HG03159 (cell line): ENCODE measurements at regions not wholly inside any gene's neighbourhood (a gene's known extent, or its start where the extent isn't known, plus 50 kb on each side); places are given as distances from the start of the nearest gene placed in this dataset.
"Not testable (repeated sequence)": the region's sequence is repeated elsewhere in the genome, so short reads cannot be mapped to it uniquely, and the experiment has no call there.

Experiments used
- ATAC-seq: cut with Tn5 transposase; IDR thresholded peaks from one replicate; pipeline ENCODE4 v1.9.1; 2021; ENCODE audit warnings: mild to moderate bottlenecking, moderate library complexity; ENCODE audit not compliant: unreplicated experiment

DNA sequence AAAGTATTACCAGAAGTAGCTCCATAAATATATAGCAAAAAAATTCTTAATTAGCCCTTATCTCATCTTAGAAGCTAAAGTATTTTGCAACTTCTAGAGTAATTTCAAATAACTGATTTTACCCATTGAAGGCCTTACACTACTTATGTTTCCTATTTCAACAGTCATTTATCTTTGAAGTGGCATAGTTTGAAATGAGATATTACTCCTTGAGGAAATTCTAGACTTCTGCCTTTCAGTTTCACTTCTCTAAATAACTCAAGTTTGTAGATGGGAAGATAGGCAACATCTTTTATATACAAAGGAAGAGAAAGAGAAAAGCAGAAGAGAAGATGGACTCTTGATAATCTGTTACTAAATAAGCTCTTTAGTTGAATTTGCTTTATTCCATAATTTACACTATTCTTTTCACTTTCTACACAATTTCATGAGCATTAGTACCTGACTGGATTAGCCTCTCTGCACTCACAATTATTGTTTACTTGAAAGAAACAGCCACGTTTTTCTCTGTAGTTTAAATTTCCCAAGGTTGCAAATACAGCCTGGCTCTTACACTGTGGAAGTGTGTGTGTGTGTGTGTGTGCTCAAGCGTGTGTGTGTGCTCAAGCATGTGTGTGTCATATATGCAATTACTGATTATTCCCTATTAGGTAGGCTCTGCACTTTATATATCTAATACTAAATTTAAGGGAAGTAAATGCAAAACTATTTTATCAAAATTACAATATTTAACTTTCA, 60.6 kb upstream of the EMB start:
- peak; percentile 98 for ATAC-seq

DNA sequence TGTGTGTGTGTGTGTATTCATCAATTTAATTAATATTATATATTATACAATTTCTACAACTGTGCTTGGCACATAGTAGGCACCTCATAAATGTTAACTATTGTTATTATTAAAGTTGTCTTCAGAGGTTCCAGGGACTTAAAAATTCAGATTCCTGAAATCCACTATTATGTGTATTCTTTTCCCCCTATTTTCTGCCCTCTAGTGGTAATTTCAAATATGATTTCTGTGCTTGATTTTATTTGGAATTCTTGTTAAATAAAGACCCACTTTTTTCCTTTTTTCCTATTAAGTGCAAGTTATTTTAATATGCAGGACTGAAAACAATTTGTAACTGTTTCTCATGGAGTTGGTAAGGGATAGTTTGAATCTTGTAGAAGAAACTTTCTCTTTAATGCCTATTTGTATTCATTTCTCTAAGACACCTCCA, 72.0 kb upstream of the EMB start:
- ATAC-seq = not testable (repeated sequence)

DNA sequence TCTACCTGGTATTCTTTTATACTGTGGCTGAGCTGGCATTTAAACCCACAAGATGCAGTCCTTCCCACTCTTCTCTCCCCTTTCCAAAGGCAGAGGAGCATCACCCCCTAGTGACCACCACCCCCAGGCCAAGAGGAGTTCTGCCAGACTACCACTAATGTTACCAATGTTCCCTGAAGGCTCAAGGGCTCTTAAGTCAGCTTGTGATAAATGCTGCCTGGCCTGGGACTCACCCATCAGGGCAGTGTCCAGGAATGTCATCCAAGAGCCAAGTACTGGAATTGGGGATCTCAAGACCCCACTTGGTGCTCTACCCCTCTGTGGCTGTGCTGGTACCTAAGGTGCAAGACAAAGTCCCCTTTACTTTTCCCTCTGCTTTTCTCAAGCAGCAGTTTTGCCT, 80.0 kb upstream of the EMB start:
- ATAC-seq = not testable (repeated sequence)

DNA sequence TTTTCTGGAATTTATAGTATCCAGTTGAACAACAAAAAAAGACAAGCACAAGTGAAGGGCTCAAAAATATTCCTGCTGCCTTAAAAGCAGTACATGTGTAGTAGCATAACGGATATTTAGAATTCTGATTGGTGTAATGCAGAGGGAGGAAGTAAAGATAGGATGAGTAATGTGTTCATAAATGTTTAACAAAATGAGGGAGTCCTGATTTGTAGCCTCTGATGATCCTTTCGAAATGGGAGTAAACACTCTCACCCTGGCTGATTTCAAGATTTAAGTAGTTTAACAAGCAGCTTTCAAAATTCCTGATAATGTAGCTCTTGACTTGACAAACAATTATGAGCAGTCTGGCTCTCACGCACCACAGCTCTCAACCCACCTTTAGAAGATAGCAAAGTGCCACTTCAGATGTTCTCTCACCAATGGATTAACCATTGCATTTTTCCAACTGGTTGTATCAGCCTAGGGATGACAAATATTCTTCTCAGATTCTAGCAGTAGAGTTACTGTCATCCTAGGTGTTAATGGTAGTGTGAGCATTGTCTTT, 86.5 kb upstream of the EMB start:
- ATAC-seq = not testable (repeated sequence)

DNA sequence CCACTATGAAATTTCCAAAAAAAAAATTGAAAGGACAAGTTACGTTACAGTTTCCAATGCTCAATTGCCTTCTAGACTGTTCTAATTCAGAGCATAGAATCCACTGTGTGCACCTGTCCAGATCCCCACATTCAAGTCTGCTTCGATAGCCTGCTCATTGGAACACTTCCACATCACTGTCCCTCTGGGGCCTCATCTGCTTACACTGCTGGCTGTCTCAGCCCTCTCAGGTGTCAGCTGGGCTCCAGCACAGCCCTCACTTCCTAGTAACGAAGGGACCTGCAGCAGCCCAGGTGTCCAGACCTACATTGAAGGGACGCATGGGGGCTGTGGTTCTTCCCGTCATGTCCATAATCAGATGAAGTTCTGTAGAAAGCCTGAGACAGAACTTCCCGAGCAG, 94.3 kb upstream of the EMB start:
- ATAC-seq = no peak

DNA sequence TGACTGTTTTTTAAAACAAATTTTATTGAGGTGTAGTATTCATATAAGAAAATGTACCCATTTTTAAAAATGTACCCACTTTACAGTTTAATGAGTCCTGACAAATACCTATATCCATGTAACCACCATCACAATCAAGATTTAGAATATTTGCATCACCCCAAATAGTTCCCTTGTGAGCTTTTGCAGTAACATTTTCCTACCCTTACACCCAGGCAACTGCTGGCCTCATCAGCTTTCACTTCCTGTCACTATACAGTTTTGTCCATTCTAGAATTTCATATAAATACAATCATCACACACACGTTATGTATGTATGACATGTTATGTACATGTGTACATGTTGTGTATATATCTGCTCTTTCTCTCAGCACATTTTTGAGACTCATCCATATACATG, 96.4 kb upstream of the EMB start:
- ATAC-seq = peak; percentile 79

DNA sequence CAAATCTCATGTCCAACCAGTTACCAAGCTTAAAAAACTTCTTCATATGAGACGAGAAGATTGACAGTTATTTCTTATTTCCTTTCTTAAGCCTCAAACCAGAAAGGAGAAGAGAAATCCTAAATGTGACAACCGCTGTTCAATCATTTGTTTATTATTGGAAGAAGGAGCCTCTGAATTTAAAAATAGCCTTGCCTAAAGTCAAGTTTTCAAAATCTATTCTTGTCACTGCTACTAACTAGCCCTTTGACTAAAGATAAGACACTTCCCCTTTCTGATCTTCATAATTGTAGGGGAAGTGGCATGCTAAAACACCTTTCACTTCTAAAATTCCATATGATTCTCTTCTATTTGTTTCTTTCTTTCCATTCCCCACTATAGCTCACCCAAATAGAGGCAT, 106.2 kb upstream of the EMB start:
- peak; percentile 94 for ATAC-seq

DNA sequence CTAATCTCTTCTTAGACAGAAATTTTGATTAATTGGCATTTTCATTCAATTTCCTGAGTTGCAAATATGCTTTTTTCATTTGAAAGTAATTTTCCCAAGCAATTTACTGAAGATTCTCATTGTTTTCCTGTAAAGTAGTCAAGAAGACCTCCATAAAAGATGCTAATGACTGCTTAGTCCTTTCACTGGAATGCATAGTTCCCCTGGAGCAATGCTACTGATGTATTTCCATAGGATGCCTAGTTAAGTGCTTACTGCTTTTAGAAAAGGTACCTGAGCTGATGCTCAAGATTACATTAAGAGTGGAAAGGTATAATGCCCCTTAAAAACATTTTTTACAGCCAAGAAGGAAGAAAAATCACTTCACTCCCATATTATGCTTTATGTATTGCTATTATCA, 109.2 kb upstream of the EMB start:
- no peak for ATAC-seq

DNA sequence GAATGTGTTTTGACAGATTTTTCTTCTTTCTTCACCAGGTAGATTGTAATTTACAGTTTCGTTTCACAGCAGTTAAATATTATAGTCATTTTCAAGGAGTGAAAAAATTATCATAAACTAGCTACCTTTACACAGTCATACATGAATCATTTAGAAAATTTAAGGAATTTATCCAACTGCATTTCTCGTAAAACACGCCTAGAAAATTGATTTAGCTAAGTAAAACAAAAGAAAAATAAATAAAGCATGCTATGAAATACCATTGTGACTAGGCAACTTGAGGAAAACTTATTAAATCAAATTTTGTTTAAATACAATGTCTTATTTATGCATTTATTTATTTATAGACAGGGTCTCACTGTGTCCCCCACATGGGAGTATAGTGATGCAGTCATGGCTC, 109.9 kb upstream of the EMB start:
- ATAC-seq = no peak

DNA sequence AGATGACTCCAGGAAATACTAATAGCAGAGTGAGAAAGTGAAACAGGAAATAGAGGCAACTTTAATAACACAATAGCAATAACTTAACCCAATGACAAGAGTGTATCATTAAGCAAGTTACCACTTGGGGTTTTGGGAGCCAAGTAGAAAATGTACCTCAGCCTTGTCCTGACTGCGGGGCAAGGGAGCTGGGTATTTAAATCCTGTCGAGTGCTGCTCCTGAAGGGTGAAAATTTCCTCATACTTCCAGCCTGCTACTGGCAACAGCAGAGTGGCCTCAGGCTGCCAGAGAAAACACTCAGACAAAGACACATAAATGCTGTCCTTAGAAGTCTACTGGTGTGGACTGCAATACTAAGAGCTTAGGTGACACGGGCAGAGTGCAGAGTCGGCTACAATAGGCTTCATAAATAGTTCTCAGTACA, 112.5 kb upstream of the EMB start:
- no peak for ATAC-seq

DNA sequence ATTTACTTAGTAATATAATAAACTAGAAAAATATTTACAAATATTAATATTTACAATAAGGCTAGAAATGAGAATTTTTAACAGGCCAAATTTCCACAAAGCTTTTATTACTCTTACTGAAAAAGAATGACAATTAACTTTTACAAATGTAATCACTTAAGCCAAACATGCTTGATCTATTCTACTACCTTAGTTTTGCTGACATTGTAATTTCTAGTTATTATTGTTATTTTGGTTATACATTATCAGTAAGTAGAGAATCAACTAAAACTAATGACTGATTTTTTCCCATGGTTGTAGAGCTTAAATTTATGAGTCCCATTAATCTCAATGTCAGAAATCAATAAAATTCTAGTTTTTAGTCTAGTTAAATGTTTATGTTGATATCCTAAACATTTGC, 107.8 kb upstream of the PARP8 start:
- not testable (repeated sequence) for ATAC-seq

DNA sequence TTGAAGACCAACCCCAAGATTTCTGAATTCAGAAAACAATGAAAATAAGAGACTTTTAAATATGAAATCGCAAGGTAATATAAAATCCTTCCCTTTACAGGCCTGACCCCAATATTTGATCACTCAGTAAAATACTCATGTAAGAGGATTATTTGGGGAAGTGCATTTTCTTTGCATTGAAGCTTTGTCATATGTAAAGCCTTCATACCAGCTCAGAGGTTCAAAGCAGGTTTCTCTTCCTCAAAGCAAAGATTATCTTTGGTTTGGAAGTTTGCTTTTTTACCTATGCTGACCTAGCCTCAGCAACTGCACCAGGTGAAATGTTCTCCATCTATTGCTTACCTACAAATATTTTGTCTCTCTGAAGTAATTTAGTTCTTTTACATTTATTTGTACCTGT, 106.5 kb upstream of the PARP8 start:
- peak; percentile 43 for ATAC-seq

DNA sequence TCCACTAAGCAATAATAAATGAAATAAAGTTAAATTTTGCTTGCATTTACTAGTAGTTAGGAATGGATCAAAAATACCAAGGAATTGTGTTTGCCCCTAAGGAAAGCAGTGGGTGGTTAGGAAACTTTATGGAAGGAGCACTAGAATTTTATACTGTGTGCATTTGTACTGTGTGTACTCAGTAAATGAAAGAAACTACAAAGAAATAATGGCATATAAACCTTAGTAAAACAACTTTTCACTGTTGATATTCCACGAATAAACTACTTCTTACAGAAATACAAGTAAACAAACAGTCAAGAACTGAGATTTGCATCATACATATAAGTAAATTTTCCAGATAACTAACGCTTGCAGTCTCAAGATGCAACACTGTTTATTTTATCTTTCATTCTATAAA, 103.7 kb upstream of the PARP8 start:
- ATAC-seq = no peak

DNA sequence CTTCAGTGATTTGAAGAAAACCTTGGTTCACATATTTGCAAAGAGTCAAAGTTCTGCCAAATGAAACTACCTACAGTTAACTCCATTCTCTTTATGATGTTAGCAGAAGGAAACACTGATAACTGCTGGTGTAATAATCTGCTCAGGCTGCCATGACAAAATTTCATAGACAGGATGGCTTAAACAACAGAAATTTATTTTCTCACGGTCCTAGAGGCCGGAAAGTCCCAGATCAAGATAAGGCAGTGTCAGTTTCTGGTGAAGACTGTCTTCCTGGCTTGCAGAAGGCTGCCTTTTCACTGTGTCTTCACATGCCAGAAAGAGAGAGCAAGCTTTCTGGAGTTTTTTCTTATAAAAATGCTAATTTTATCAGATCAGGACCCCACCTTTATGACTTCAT, 102.4 kb upstream of the PARP8 start:
- ATAC-seq = peak; percentile 82

DNA sequence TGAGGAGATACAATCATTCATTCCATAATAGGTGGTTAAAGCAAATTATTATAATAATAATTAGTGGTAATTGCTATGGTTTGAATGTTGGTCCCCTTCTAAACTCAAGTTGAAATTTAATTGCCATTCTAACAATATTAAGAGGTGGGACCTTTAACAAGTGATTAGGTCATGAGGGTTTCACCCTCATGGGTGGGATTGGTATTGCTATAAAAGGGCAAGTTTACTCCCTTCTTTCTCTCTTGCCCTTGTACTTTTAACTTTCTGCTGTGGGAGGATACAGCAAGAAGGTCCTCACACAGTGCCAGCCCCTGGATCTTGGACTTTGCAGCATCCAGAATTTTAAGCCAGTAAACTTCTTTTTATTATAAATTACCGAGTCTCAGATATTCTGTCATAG, 101.9 kb upstream of the PARP8 start:
- ATAC-seq = no peak

DNA sequence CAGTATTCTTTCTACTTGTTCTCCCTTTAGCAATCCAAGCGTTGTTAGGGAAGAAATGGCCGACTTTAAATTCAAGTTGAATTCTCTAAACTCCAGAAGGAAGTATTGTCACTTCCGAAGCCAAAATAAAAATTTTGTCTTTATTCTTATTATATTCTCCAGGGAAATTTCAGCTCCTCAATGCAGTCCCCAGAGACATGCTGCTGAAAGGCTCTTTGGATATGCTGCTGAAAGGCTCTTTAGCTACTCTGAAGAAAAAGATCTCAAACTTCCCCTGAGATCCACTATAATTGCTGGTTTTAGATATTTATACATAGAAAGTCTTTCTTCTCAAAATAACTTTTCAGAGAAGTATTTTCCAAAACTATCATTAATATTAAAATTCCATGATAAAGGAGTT, 92.3 kb upstream of the PARP8 start:
- ATAC-seq = no peak

DNA sequence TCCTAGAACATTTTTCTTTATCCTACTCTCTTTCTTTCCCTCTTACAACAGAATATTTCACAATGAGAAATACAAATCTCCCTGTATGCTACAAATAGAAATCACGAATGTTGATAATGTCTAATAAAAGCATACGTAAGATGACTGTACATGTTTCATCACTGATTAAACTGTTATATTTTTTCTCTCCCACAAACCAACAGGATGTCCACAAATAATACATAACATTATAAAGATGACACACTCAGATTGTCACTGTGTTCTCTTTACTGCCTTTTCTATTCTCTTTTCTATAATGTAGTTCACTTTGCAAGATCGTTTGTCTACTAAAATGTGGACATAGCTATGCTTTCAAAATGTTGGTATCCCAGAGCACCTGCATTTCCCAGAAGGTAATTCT, 90.7 kb upstream of the PARP8 start:
- no peak for ATAC-seq

DNA sequence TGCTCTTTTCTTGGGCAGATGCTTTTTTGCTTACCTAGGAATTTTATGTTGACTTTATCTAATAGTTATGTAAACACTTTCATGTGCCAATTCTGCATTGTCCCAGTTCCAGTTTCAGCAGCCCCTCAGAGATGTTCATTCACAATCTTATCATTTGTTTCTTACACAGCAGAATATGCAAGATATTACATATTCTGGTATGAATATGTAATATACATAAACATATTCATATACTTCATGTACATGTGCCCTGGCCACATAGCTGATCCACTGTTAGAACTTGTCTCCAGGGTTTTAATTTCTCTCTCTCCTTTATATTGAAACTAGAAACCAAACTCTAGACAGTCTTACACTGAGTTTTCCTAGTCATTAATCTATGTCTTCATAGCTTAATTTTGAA, 90.2 kb upstream of the PARP8 start:
- no peak for ATAC-seq

DNA sequence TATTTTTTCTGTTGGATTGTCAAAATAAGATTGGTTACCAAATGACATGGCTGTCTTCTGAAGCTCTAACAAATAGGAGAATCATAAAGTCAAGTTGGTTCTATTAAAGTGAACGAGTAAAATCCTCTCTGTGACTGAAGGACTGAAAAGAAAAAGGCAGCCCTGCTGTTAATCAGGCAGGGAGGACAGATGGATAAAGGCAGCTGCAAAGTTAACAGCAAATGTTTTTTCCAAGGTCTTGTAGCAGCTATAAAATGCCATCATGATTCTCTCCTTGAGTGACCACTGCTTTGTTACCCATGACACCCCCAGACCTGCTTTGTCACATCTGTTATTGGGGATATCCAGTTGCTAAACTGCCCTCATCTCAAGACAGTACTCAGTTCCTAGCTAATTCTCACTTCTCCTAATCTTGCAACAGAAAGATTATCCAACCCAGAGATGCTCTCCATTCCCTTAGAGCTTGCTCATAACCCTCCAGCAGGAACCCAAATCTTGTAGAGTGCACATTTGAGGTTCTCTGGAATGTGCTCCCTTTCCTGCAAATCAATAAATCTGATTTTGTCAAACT, 89.7 kb upstream of the PARP8 start:
- no peak for ATAC-seq

DNA sequence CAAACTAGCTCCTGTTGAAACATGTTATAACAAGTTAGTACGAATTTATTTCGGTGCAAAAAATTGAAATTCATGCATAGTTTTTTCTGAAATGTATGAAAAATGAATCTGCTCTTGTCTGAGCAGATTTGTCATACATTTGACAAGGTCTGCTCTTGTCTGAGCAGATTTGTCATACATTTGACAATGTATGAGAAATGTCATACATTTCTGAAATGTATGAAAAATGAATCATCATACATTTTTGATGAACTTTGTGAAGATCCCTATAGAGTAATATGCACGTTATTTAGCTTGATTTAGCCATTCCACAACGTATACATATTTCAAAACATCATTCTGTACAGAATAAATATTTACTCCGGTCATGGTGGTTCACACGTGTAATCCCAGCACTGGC, 85.9 kb upstream of the PARP8 start:
- no peak for ATAC-seq

DNA sequence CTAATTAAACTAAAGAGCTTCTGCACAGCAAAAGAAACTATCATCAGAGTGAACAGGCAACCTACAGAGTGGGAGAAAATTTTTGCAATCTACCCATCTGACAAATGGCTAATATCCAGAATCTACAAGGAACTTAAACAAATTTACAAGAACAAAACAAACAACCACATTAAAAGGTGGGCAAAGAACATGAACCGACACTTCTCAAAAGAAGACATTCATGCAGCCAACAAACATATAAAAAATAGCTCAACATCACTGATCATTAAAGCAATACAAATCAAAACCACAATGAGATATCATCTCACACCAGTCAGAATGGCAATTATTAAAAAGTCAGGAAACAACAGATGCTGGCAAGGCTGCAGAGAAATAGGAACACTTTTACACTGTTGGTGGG, 84.6 kb upstream of the PARP8 start:
- ATAC-seq = not testable (repeated sequence)

DNA sequence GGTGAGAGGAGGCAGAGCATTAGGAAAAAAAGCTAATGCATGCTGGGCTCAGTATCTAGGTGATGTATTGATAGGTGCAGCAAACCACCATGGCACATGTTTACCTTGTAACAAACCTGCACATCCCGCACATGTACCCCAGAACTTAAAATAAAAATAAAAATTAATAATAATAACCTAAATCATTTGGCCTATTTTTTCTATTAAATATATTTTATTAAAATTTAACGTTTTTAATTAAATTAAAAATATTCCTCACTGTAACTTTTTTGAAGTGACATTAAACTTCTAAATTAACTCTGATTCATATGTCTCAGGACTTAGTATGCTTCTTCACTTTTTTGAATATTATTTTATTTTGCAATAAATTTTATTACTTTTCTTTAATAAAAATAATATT, 83.7 kb upstream of the PARP8 start:
- no peak for ATAC-seq

DNA sequence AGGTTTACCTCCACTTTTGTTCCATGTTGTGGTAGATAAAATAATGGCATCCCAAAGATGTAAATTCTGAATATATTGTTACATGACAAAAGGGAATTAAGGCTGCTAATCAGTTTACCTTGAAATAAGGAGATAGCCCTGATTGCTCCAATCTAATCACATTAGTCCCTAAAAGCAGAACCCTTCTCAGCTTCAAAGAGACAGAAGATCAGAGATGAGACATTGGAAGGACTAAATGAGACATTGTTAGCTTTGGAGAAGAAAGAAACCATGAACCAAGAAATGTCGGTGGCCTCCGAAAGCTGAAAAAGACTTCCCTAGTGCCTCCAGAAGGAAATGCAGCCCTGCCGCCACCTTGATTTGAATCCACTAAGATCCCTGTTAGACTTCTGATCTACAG, 82.8 kb upstream of the PARP8 start:
- ATAC-seq = no peak
